ENCODE measurements at regions not wholly inside any gene's neighbourhood (a gene's known extent, or its start where the extent isn't known, plus 50 kb on each side); places are given as distances from the start of the nearest gene placed in this dataset.

DNA sequence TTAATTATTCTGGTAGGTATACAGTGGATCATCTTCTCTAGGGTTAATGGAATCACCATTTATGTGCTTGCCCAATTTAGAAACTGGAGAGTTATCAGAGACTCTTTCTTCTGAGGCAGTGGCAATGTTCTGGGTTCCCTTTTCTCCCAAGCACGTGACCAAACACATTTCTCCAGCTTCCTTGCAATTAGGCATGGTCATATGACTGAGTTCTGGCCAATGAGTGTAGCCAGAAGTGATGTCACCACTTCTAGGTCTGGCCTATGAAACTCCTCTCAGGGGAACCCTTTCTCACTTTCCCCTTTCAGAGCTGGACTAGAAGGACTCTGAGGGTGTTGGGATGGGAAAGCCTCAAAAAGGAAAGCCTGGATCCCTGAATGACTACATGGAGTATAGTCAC is 172.0 kb downstream of the NSG2 start:
- TF ChIP-seq, protein P1, sequence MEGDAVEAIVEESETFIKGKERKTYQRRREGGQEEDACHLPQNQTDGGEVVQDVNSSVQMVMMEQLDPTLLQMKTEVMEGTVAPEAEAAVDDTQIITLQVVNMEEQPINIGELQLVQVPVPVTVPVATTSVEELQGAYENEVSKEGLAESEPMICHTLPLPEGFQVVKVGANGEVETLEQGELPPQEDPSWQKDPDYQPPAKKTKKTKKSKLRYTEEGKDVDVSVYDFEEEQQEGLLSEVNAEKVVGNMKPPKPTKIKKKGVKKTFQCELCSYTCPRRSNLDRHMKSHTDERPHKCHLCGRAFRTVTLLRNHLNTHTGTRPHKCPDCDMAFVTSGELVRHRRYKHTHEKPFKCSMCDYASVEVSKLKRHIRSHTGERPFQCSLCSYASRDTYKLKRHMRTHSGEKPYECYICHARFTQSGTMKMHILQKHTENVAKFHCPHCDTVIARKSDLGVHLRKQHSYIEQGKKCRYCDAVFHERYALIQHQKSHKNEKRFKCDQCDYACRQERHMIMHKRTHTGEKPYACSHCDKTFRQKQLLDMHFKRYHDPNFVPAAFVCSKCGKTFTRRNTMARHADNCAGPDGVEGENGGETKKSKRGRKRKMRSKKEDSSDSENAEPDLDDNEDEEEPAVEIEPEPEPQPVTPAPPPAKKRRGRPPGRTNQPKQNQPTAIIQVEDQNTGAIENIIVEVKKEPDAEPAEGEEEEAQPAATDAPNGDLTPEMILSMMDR (IDR thresholded peaks at IDR 0.05; ENCODE audit: low read depth, low read length, missing input control), result no peak
- TF ChIP-seq, protein P2, sequence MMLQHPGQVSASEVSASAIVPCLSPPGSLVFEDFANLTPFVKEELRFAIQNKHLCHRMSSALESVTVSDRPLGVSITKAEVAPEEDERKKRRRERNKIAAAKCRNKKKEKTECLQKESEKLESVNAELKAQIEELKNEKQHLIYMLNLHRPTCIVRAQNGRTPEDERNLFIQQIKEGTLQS (IDR thresholded peaks at IDR 0.05), result no peak
- no peak for TF ChIP-seq RXRA (IDR thresholded peaks at IDR 0.05)
- no peak for TF ChIP-seq HNF4A (conservative IDR thresholded peaks at IDR 0.05)
- no peak for TF ChIP-seq NR2F2 (IDR thresholded peaks at IDR 0.05)
- TF ChIP-seq RAD21 (IDR thresholded peaks at IDR 0.05), result no peak
- no peak for TF ChIP-seq TAF1 (conservative IDR thresholded peaks at IDR 0.05)
- no peak for TF ChIP-seq YY1 (IDR thresholded peaks at IDR 0.05)
- no peak overlapping the region for H3K27ac ChIP-seq (ENCODE audit: low read depth in 1 of 2, low read length in 2 of 2)
- peaks cover 0 to 3% (median under 1%) of the 10 kb centered on the region in 4 donors for H3K27me3 ChIP-seq (ENCODE audit: control insufficient read depth in 4 of 4, insufficient read depth in 4 of 4, low read length in 3 of 4)
- no peaks in the 10 kb centered on the region for H3K36me3 ChIP-seq (ENCODE audit: control insufficient read depth in 4 of 4, insufficient read depth in 3 of 4, low read depth in 1 of 4, low read length in 3 of 4)
- WGBS, result 43% methylated on average over 1 of the region's 1 CpG
- H3K9me3 ChIP-seq (ENCODE audit: control insufficient read depth in 4 of 4, low read length in 3 of 4), result no peaks in the 10 kb centered on the region
- H3K4me1 ChIP-seq (ENCODE audit: control insufficient read depth in 4 of 4, insufficient read depth in 4 of 4, low read length in 3 of 4), result no peaks in the 10 kb centered on the region
- no peak overlapping the region for H3K9ac ChIP-seq (ENCODE audit: low read depth in 1 of 2, low read length in 2 of 2)
- H3K4me3 ChIP-seq (ENCODE audit: low read depth in 1 of 3, low read length in 3 of 3), result no peak overlapping the region
- DNase-seq (ENCODE audit: low spot score), result no peak

DNA sequence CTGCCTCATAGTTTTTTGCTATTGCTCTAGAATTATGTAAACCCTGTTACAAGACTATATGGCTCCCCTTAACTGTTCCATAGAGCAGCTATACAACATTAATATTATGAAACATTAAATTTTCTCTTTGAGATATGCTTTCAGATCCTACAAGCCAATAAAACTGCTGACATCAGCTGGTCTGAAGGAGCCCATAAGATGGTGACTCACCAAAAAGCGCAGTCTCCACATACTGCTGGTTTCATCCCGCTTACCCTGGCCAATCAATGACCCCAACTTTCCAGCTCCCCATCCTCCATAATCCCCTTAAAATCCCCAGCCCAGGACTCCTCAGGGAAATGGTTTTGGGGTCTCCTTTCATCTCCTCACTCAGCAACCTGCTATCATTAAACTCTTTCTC is 172.7 kb downstream of the NSG2 start:
- WGBS, result 94% methylated on average over 2 of the region's 2 CpGs
- Histone ChIP-seq H3K9me3 (ENCODE audit: control insufficient read depth in 4 of 4, low read length in 3 of 4) (no peaks in the 10 kb centered on the region), H3K9ac (ENCODE audit: low read depth in 1 of 2, low read length in 2 of 2) (no peak overlapping the region), H3K27me3 (ENCODE audit: control insufficient read depth in 4 of 4, insufficient read depth in 4 of 4, low read length in 3 of 4) (peaks cover 0 to 2% (median 0%) of the 10 kb centered on the region in 4 donors), H3K27ac (ENCODE audit: low read depth in 1 of 2, low read length in 2 of 2) (no peak overlapping the region), H3K36me3 (ENCODE audit: control insufficient read depth in 4 of 4, insufficient read depth in 3 of 4, low read depth in 1 of 4, low read length in 3 of 4) (no peaks in the 10 kb centered on the region), H3K4me1 (ENCODE audit: control insufficient read depth in 4 of 4, insufficient read depth in 4 of 4, low read length in 3 of 4) (no peaks in the 10 kb centered on the region), H3K4me3 (ENCODE audit: low read depth in 1 of 3, low read length in 3 of 3) (no peak overlapping the region)
- no peak for DNase-seq (ENCODE audit: low spot score)
- TF ChIP-seq, protein P3, sequence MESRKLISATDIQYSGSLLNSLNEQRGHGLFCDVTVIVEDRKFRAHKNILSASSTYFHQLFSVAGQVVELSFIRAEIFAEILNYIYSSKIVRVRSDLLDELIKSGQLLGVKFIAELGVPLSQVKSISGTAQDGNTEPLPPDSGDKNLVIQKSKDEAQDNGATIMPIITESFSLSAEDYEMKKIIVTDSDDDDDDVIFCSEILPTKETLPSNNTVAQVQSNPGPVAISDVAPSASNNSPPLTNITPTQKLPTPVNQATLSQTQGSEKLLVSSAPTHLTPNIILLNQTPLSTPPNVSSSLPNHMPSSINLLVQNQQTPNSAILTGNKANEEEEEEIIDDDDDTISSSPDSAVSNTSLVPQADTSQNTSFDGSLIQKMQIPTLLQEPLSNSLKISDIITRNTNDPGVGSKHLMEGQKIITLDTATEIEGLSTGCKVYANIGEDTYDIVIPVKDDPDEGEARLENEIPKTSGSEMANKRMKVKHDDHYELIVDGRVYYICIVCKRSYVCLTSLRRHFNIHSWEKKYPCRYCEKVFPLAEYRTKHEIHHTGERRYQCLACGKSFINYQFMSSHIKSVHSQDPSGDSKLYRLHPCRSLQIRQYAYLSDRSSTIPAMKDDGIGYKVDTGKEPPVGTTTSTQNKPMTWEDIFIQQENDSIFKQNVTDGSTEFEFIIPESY (IDR thresholded peaks at IDR 0.05), result no peak
- TF ChIP-seq SP1 (IDR thresholded peaks at IDR 0.05) (no peak), JUND (IDR thresholded peaks at IDR 0.05) (no peak), YY1 (IDR thresholded peaks at IDR 0.05) (no peak), HNF4G (IDR thresholded peaks at IDR 0.05) (no peak), RAD21 (IDR thresholded peaks at IDR 0.05) (no peak), GABPA (IDR thresholded peaks at IDR 0.05 in 1 of 2, conservative IDR thresholded peaks at IDR 0.05 in 1 of 2) (no peak), NR2F2 (IDR thresholded peaks at IDR 0.05) (no peak), HNF4A (conservative IDR thresholded peaks at IDR 0.05) (no peak), RXRA (IDR thresholded peaks at IDR 0.05) (no peak), TAF1 (conservative IDR thresholded peaks at IDR 0.05) (no peak), FOXA1 (IDR thresholded peaks at IDR 0.05) (no peak)
- TF ChIP-seq, protein P4, sequence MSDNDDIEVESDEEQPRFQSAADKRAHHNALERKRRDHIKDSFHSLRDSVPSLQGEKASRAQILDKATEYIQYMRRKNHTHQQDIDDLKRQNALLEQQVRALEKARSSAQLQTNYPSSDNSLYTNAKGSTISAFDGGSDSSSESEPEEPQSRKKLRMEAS (IDR thresholded peaks at IDR 0.05), result no peak
- TF ChIP-seq, protein P1 (IDR thresholded peaks at IDR 0.05; ENCODE audit: low read depth, low read length, missing input control), result no peak
- TF ChIP-seq, protein P5, sequence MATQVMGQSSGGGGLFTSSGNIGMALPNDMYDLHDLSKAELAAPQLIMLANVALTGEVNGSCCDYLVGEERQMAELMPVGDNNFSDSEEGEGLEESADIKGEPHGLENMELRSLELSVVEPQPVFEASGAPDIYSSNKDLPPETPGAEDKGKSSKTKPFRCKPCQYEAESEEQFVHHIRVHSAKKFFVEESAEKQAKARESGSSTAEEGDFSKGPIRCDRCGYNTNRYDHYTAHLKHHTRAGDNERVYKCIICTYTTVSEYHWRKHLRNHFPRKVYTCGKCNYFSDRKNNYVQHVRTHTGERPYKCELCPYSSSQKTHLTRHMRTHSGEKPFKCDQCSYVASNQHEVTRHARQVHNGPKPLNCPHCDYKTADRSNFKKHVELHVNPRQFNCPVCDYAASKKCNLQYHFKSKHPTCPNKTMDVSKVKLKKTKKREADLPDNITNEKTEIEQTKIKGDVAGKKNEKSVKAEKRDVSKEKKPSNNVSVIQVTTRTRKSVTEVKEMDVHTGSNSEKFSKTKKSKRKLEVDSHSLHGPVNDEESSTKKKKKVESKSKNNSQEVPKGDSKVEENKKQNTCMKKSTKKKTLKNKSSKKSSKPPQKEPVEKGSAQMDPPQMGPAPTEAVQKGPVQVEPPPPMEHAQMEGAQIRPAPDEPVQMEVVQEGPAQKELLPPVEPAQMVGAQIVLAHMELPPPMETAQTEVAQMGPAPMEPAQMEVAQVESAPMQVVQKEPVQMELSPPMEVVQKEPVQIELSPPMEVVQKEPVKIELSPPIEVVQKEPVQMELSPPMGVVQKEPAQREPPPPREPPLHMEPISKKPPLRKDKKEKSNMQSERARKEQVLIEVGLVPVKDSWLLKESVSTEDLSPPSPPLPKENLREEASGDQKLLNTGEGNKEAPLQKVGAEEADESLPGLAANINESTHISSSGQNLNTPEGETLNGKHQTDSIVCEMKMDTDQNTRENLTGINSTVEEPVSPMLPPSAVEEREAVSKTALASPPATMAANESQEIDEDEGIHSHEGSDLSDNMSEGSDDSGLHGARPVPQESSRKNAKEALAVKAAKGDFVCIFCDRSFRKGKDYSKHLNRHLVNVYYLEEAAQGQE (IDR thresholded peaks at IDR 0.05), result no peak
- TF ChIP-seq, protein P2 (IDR thresholded peaks at IDR 0.05), result no peak
